ENCODE measurements at regions not wholly inside any gene's neighbourhood (a gene's known extent, or its start where the extent isn't known, plus 50 kb on each side); places are given as distances from the start of the nearest gene placed in this dataset.
"Not testable (repeated sequence)": the region's sequence is repeated elsewhere in the genome, so short reads cannot be mapped to it uniquely, and the experiment has no call there.

DNA sequence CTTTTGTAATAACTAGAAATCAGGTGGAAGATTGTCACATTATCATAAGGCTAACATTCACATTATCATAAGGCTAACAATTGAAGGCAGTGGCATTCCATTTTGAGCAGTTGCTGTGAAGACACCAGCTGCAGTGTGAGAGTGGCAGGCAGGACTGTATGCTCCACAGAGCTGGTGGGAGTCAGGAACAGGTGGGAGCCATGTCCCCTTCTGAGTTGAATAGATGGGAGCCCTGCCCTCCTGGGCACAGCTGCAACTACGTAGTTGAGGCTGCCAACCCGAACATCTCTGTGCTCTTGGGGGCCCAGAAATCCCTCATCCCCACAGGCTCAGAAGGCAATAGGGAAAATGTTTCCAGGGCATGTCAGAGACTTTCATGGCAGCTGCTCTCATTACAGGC is 1627.6 kb downstream of the SI start:
- DNase-seq (ENCODE audit: low read depth), result no peak

DNA sequence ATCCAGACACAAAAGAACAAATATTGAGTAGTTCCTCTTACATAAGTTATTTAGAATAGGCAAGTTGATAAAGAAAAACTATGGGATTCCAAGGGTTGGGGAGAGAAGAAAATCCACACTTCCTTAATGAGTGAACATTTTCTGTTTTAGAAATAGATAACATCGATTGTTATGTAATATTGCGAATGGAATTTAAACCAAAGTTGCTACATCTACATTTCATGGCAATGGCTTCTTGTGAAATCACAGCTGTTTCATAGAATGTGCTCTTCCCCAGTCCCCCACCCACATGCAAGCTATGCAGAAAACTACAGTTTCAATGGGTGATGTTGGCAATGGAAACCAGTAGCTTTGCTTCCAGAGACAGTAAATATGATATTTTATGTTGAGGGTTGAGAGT is 1639.5 kb downstream of the SI start:
- DNase-seq (ENCODE audit: low read depth), result no peak

DNA sequence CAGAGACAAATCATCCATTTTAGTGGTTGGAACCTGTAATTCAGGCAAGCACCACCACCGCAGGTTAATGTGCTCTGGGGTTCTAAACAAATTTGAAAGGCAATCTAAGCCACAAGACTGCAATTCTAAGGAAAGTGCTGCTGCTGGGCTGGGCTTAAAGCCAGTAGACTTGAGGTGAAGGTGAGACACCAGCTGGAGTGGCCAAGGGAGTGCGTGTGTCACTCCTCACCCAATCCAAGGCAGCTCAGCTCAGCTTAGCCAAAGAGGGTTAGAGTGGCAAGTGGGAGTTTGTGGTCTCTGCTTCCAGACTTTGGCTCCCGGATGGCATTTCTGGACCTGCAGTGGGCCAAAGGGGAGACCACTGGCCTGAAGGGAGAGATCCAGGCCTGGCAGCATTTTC is 1655.6 kb downstream of the SI start:
- DNase-seq (ENCODE audit: low read depth), result no peak

DNA sequence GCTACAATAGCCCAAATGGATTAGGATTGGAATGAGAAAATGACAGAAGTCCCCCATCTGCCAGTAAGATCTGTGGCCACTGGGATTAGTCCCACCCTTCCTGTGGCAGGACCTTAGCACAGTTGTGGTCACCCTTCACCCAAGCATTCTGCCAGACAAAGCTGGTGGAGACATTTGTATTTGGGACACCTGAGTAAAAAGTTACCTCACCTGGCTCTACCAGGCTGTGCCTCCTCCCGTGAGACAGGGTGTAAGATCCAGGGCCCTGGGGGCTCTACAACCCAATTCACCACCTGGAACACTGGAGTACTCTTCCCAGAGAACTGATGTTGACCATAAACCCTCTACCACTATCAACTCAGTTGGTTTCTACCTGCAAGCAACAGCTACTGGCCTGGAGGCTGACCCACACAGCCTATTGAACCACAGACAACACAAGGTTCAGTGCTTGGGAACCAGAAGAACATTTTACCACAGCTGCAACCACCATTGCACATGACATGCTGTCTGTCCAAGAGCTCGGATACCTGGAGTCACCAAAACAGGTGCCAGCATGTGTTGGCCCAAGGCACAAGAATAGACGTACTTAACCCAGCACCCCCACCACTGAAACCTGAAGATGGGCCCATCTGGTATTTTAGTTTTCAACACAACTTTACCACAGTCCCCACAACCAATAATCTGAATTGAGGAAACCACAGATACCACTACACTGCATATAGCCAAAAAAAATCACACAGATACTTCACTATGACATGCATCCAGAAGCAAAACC is 1686.7 kb downstream of the SI start:
- no peak for DNase-seq (ENCODE audit: low read depth)

DNA sequence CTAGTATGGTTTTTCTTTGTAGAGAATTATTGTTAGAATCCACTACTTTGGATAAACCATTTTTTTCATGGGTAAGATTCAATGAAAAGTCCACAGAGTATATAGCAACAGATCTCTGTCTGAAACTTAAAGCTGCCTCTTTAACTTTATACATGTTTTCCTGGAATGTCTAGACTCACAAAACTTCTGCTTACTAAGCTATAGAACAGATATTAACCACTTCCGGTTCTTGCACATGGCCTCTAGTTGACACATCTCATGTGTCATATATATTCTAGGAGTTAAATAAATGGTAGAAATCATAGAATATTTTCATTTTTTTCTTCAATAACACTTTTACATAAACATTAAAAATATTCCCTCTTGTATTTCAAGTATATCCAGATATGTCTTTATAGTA is 1693.9 kb downstream of the SI start:
- no peak for DNase-seq (ENCODE audit: low read depth)

DNA sequence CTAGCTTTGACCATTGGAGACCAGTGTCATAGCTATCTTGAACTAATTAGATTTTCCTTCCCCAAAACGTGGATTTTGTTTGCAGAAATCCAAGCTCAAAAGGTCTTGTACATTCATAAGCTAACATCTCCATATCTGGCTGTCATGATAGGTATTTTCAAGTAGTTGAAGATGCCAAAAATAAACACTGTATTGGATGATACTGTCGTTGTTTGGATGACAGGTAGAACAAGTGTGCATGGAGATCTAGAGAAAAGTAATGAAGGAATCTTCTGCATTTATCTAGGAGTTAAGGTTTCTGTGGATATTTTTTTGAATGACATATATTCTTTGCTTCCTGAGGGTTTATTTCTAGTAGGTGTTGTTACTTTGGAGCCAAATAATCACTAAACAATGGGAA is 1696.1 kb downstream of the SI start:
- DNase-seq (ENCODE audit: low read depth), result no peak

DNA sequence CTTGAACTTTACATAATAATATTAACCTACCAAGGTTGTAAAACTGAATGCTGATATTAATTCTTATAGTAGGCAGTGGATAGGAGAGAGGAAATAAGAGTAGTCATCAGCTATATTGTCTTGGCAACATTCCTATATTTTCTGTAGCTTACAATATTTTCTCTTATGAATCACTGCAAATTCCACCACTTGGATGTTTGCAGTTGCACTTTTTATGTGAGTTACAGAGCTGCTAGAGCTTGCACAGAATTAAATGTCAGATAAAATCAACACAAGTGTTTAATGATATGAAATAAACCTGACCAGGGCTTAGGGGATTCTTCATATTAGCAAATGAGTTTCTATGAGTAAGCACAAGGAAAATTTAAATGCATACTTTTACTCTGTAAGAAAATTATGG is 1710.1 kb downstream of the SI start:
- DNase-seq (ENCODE audit: low read depth), result no peak

DNA sequence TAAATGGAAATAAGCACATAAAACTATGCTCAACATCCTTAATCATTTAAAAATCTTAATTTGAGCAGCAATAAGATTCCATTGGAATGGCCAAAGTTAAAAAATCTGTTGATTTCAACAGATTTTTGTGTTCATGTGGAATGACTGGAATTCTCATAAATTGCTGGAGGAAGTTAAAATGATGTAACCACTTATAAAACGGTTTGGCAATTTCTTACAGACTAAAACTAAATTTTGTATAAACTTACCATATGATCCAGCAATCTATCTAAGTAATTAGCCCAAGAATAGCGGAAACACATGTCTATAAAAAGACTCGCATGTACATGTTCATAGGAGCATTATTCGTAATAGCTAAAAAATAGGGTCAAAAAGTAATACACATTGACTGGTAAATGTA is 1713.6 kb downstream of the SI start:
- no peak for DNase-seq (ENCODE audit: low read depth)

DNA sequence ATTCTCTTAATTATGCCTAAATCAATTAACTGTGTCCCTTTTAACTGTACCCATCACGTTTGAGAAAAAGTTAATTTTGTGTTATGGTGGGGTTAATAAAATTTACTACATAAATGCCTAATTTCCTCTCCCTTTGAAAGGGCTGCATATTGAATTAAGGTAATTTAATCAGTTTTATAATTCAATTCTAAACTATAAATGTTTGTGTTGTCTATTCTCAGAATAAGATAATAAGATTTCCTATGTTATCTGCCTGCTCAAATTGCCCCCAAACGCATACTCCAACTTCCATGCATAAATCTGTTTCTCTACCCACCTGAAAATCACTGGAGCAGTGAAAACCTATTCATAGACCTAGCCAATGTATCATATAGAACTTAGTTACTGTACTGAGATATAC is 1716.1 kb downstream of the SI start:
- DNase-seq (ENCODE audit: low read depth), result no peak

DNA sequence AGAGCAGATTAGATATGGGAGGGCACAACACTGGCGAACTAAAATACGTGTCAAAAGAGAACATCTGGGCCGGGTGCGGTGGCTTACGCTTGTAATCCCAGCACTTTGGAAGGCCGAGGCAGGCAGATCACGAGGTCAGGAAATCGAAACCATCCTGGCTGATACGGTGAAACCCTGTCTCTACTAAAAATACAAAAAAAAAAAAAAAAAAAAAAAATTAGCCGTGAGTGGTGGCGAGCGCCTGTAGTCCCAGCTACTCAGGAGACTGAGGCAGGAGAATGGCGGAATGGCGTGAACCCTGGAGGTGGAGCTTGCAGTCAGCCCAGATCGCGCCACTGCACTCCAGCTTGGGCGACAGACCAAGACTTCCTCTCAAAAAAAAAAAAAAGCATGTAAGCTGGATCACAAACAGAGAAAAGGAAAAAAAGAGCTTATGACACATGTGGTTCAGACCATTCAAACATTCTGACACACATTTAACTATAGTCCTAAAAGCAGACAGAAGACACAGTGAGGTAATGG is 1716.9 kb downstream of the SI start:
- DNase-seq (ENCODE audit: low read depth), result not testable (repeated sequence)

DNA sequence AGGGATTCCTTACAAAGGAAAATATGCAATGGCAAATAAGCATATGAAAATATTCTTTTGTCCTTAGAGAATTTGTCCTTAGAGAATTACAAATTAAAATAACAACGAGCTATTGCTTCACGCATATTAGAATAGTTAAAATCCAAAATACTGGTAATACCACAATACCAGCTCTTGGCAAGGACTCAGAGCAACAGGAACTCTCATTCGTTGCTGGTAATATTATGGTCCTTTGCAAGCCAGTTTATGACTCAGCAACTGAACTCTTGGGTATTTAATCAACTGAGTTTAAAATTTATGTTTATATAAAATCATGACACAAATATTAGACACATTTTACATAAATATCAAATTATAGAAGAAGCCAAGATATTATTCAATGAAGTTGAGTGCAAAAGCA is 1730.4 kb downstream of the SI start:
- DNase-seq (ENCODE audit: low read depth), result no peak

DNA sequence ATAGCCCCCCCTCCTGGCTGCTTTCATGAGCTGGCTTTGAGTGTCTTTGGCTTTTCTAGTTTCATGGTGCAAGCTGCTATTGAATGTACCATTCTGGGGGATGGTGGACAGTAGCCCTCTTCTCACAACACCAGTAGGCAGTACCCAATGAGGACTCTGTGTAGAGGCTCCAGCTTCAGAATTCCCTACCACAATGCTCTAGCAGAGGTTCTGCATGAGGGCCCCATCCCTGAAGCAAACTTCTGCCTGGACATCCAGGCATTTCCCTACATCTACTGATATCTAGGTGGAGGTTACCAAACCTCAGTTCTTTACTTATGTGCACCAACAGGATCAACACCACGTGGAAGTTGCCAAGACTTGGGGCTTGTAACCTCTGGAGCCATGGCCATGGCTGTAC is 1742.9 kb downstream of the SI start:
- DNase-seq (ENCODE audit: low read depth), result no peak

DNA sequence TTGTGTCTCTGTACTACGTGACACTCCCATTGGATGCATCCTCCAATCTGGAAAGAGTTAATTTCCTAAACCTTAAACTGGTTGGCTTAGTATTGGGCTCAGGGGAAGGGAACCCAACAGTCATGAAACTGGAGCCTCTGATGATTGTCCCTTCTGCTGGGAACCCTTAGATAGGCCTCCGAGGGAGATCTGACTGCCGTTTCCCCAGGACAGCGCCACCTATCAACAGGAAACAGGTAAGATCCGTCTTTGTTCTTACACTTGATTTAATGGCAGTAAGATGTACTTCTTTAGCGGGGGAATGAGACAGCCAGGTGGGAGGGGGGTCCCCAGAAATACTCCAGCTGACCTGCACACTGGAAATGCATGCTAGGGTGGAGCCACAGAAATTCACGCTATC is 1749.6 kb downstream of the SI start:
- no peak for DNase-seq (ENCODE audit: low read depth)

DNA sequence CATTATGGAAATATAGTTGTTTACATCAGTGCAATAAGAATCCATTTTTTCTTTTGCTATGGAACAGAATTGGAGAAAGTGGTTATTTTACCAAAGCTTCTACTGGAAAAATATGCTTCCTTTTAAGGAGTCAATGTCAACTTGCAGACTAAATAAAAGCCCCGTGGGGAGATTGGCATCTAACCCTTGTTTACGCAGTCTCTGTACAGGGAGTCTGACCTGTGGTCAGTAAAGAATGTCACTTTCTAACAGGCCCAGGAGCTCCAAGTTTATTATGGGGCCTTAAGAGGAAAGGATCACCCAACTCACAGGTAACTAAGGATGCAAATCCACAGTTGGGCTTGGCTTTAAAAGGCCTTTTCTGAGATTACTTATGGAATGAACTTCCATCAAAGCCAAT is 1751.2 kb downstream of the SI start:
- DNase-seq (ENCODE audit: low read depth), result no peak

DNA sequence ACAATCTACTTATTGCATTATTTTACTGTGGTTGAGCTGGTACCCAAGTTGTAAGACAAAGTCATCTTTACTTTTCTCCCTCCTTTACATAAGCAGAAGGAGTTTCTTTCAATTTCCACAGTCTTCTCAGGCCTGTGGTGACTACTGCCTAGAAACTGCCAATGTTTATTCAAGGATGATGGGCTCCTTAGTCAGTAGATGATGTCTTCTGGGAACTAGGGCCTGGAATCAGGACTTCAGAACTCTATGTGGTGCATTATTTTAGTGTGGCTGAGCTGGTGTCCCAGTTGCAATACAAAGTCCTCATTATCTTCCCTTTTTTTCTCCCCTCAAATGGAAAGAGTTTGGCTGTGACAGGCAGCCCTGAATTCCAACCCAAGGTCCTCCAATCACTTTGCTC is 1762.5 kb downstream of the SI start:
- DNase-seq (ENCODE audit: low read depth), result no peak

DNA sequence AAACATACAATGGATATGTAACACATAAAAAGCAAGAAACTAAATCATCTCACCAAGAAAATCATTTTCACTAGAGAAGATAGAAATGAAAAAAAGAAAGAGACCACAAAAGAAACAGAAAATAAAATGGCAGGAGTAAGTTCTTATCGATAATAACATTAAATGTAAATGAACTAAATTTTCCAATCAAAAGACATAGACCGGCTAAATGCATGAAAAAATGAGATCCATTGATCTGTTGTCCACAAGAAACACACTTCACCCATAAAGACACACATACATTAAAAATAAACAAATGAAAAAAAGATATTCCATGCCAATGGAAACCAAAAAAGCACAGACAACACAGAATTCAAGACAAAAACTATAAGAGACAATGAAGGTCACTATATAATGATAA is 1771.9 kb downstream of the SI start:
- DNase-seq (ENCODE audit: low read depth), result no peak

DNA sequence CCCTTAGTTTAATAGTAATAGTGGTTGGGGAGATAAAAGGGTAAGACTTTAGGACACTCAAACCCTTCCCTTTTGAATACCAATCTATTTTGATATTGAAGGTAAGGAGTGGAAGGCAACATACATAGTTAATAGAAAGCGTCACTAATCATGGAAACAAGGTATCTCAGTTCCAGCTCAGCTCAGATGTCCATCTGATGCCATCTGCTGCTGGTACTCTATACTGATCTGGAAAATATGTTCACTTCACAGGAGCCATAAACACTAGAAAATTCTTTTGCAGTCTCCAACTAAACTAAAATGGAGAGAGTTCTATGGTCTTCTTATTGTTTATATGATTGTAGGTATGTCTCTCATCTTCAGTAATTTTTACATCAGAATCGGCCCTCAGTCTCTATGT is 1777.1 kb downstream of the OTOL1 start:
- DNase-seq (ENCODE audit: low read depth), result no peak

DNA sequence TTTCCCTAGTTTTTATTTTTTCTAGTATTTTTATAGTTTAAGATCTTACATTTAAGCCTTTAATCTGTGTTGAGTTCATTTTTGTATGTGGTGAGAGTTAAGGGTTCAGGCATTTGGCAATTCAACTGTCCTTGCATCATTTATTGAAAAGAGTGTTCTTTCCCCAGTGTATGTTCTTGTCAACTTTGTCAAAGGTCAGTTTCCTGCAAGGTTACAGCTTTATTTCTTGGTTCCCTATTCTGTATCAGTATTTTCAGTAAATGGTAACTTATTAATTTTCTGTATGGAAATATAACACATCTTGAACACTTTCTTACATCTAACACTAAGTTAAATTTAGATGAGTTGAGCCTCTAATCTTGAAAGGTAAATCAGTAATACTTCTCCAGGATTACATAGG is 1770.1 kb downstream of the OTOL1 start:
- no peak for DNase-seq (ENCODE audit: low read depth)

DNA sequence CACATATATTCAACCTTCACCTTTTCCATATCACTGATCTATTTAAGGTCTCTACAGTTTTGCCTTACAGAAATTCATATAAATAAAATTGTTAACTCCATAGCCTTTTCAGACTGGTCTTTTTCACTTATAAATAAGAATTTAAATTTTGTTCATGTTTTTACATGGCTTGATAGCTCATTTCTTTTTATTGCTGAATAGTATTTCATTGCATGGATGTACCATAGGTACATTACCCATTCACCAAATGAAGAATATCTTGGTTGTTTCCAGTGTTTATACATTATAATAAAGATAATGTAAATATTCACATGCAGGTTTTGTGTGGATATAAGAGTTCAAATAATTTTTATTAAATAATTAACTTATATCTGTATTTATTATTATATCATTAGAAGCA is 1765.0 kb downstream of the OTOL1 start:
- no peak for DNase-seq (ENCODE audit: low read depth)

DNA sequence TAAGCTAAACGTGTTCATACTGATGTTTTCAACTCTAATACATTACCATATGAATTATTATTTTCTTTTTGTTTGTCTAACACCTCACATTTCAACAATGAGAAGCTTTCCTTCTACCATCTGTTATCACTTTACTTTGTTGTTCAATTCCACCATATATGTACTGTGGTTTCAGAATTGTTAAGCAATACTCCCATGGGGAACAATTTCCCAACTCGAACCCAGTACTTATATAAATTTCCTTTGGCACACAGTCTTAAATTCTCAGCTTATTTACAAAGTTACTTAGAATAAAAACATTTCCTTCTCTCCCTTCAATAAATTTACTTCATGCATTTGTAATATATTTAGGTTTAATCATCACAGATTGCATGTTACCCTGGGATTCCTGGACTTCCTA is 1764.4 kb downstream of the OTOL1 start:
- no peak for DNase-seq (ENCODE audit: low read depth)

DNA sequence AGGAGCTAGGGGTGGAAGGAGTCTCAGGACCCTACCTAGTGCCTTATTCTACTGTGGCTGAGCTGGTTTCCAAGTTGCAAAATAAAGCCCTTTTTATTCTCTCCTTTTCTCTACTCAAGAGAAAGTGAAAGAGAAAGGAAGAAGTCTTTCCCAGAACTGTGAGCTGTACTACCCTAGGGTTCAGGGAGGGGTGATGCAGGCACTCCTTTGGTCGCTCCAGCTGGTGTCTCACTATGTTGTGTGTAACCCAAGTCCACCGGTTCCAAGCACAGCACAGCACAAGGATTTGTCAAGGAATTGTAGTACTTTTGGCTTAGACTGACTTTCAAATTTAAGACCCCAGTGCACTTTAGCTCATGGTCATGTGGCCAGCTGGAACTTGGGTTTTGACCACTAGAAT is 1721.7 kb downstream of the OTOL1 start:
- no peak for DNase-seq (ENCODE audit: low read depth)

DNA sequence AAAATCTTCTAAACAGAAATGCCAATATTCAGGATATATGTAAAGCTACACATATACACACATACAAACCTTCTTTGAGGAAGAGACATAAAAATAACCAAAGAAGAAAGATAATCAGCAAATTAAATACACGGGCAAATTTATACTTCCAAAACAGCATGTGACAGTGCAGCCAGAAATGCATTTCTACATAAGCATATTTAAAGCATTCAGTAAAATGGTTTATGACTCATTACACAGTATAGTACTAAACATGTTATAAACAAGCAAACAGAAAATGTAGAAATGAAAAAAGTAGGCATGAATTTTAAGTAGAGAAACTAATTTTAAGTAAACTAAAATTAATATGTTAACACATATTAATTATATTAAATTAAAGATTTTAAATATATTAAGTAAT is 1717.2 kb downstream of the OTOL1 start:
- no peak for DNase-seq (ENCODE audit: low read depth)

DNA sequence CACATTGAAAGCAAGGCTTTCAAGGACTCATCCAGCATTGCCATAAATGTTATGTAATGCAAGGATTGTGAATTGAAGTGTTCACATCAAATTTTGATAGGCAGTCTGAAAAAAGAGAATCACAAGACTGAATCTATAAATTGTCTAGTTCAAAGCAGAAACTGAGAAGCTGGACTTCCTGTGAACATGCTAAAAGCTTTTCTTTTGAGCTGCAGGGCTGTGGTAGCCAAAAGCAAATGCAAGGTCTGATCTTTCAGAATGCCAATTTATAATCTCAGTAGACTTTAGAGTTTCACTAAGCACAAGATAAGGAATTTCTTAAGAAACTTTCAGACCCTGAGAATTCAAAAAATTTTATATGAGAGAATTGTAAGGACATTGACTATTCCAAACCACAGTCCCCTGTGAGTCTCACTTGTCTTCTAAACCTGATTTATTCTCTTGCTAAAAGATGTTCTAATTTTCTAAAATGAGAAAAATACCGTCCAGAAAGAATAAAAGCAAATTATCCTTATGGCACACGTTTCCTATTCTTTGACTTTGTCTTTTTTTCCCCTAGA is 1700.3 kb downstream of the OTOL1 start:
- no peak for DNase-seq (ENCODE audit: low read depth)

DNA sequence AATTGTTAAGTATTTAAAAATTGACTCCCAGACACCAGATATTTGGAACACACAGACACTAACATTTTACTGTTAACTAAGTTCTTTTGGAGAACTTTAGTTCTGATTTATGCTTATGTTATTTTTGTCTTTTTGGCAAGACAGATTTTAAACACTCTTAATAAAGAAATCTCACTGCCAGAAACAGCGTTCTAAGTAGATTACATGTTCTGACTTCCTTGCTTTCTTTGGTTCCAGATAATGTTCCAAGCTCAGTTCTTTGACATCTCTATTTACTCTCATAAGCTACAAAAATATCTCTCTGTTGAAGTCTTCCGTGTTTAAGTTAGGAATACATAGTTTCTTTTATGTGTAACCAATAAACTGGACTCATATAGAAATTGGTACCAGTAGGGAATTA is 1699.6 kb downstream of the OTOL1 start:
- no peak for DNase-seq (ENCODE audit: low read depth)

Measured in GM04503 (cell line).